ENCODE measurements at regions not wholly inside any gene's neighbourhood (a gene's known extent, or its start where the extent isn't known, plus 50 kb on each side); places are given as distances from the start of the nearest gene placed in this dataset.
"Not testable (repeated sequence)": the region's sequence is repeated elsewhere in the genome, so short reads cannot be mapped to it uniquely, and the experiment has no call there.

DNA sequence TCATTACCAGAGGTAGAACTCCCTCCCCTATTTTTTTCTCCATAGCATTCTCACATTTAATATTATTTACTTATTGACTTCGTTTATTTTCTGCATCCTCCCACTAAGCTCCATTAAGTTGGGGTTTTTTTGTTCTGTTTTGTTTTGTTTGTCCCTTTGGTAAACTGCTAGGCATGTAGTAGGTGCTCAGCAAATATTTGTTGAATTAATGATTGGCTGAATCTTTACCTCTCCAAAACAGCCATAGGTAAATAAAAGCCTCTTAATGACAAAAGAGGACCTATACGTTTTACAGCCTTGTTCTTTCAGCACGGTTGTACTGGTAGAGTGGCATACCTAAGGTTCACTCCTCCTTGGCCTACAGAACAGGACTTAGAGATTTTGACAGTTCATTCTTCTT, 52.0 kb downstream of the PRORP start:
- no peak for DNase-seq (ENCODE audit: low spot score)

GRCh38 chr14:35180179-35180578, 57.8 kb downstream of the PRORP start:
- no peak for DNase-seq (ENCODE audit: low spot score)

DNA sequence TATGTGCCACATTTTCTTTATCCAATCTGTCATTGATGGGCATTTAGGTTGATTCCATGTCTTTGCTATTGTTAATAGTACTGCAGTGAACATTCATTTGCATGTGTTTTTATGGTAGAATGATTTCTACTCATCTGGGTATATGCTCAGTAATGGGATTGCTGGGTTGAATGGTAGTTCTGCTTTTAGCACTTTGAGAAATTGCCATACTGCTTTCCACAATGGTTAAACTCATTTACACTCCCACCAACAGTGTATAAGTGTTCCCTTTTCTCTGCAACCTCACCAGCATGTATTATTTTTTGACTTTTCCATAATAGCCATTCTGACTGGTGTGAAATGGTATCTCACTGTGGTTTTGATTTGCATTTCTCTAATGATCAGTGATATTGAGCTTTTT, 62.5 kb downstream of the PRORP start:
- DNase-seq (ENCODE audit: low spot score) = not testable (repeated sequence)

DNA sequence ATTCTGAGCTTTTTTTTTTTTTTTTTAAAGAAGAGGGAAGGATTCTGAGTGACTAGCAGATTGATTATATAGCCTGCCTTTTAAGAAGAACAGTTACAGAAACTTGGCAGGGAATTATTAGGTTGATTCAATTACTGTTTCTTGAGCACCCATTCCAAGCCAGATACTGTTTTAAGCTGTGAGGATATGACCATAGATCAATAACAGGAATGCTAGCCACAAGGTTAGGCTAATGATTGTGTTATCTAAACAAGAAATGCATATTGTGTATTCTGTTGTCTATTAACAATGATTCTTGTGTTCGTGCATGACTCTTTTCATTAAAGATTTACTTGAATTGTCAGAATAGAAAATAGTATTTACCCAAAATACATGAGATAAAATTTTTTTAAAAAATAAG, 67.1 kb downstream of the PRORP start:
- DNase-seq (ENCODE audit: low spot score) = no peak

- no peak for DNase-seq (ENCODE audit: low spot score)
Measured at GRCh38 chr14:35193161-35193560, 70.8 kb downstream of the PRORP start.

- not testable (repeated sequence) for DNase-seq (ENCODE audit: low spot score)
Measured at GRCh38 chr14:35194183-35194582, 71.8 kb downstream of the PRORP start.

GRCh38 chr14:35196571-35196970, 74.2 kb downstream of the PRORP start:
- DNase-seq (ENCODE audit: low spot score) = no peak

DNA sequence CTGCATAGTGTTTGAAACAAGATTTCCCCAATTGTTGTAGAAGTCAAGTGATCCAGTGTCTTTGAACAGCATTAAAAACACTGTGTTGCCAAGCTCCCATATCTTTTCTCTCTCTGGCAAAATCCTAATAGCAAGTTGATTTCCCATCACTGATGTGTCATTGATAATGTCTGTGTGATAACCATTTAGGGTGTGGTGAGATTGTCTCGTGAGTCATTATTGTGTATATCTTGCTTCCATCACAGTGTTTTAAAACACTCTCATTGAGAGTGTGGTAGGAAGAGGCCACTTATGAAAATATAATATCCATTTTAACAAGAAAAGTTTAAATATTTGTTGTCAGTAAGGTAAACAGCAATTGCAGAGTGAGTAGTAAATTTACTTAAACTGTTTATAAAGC, 74.7 kb downstream of the PRORP start:
- DNase-seq (ENCODE audit: low spot score) = no peak

DNA sequence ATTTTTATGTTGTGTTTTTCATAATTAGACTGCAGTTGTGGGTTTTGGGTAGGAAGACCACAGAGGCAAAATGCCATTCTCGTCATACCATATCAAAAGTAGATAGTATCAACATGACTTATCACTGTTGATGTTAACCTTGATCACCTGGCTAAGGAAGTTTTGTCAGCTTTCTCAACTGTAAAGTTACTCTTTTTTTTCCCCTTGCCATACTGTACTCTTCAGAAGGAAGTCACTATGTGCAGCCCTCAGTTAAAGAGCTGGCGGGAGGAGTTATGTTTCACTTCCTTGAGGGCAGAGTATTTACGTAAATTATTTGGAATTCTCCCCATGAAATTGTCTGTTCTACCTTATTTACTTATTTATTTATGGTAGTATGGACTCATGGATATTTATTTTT, 78.7 kb downstream of the PRORP start:
- DNase-seq (ENCODE audit: low spot score) = no peak

DNA sequence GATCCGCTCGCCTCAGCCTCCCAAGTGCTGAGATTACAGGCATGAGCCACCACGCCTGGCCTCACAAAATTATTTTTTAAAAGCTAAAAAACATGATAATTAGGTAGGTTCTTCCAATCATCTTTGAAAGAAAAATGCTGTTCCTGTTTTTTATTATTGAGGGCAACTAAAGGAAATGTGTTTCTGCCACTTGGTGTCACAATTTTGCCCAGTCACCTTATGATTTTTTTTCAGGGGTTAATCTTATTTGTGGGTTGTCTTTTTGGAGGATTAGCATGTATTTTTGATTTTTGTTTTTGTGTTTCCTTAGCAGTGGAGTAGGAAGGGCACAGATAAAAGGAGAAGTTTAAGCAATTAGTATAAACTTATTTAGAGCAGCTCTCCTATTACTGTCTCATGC, 79.8 kb downstream of the PRORP start:
- no peak for DNase-seq (ENCODE audit: low spot score)

GRCh38 chr14:35205737-35206136, 83.4 kb downstream of the PRORP start:
- no peak for DNase-seq (ENCODE audit: low spot score)

DNA sequence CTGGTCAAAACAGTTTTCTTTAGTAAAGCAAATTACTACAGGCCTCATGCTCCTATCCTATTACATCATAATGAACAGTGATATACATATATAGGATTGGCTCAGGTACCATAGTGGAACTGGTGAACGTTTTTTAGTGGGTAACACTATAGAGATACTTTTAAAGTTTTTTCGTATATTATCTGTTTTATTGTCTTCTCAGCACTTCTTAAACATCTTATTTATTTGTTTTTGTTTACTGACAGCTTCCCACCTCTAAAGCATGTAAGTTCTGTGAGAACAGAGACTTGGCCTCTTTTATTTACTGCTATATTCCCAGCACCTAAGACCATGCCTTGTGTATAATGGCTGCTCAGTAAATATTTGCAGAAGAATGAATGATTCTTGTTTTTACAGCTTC, 81.1 kb upstream of the PSMA6 start:
- DNase-seq (ENCODE audit: low spot score) = no peak

DNA sequence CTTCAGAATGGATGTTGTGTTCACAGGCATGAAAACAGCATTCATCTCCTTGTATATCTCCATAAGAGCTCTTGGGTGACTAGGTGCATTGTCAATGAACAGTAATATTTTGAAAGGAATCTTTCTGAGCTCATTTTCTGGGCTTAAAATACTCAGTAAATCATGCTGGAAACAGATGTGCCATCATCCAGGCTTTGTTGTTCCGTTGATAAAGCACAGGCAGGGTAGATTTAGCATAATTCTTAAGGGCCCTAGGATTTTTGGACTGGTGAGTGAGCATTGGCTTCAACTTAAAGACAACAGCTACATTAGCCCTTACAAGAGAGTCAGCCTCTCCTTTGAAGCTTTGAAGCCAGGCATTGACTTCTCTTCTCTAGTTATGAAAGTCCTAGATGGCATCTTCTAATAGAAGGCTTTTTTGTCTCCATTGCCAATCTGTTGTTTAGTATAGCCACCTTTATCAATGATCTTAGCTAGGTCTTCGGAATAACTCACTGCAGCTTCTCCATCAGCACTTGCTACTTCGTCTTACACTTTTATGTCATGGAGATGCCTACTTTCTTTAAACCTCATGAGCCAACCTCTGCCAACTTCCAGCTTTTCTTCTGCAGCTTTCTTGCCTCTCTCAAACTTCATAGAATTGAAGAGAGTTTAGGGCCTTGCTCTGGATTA, 79.6 kb upstream of the PSMA6 start:
- no peak for DNase-seq (ENCODE audit: low spot score)

DNA sequence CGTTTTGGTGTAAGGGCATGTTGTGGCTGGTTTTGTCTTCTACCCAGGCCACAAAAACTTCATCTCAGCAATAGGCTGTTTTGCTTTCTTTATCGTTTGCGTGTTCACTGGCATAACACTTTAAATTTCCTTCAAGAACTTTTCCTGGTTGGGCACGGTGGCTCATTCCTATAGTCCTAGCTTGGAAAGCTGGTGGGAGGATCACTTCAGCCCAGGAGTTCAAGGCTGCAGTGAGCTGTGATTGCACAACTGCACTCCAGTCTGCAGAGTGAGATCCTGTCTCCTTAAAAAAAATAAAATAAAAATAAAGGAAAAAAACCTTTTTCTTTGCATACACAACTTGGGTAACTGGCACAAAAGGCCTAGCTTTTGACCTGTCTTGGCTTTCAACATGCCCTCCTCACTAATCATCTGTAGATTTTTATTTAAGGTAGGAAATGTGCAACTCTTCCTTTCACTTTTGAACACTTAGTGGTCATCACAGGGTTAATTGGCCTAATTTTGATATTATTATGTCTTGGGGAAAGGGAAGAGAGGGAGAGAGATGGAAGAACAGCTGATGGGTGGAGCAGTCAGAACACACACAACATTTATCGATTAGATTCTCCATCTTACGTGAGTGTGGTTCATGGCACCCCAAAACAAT, 78.9 kb upstream of the PSMA6 start:
- no peak for DNase-seq (ENCODE audit: low spot score)

DNA sequence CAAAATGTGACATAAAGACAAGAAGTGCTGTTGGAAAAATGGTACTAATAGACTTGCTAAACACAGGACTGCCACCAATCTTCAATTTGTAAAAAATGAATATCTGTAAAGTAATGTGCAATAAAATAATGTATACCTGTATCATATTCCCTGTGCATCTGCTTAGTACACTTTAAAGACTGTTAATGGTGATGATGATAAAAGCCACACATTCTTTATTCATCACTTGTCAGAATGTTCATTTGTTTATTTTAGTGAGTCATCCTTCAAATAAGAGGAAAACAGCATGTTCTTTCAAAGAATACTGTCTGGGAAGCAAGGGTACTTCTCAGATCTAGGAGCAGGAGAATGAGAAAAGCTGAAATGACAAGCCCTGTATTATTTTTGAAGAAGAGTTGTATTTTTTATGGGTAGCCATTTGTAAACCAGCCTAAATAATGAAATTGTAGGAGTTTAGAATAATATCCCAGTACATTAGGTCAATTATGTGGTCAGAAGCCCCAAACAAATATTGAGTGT, 78.3 kb upstream of the PSMA6 start:
- DNase-seq (ENCODE audit: low spot score) = no peak

DNA sequence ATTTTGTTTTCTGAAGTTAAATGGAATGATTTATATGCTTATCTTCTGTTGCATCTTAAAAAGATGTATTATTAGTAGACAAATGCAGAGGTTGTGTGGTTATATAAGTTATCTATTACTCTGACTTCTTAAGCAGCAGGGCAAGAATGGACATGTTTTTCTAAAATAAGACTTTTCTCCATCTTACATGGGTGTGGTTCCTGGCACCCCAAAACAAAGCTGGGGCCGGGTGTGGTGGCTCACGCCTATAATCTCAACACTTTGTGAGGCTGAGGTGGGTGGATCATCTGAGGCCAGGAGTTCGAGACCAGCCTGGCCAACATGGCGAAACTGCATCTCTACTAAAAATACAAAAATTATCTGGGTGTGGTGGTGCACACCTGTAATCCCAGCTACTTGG, 77.8 kb upstream of the PSMA6 start:
- DNase-seq (ENCODE audit: low spot score) = not testable (repeated sequence)

- peak; percentile 50 for DNase-seq (ENCODE audit: low spot score)
Measured at GRCh38 chr14:35215110-35215813, 76.9 kb upstream of the PSMA6 start.

DNA sequence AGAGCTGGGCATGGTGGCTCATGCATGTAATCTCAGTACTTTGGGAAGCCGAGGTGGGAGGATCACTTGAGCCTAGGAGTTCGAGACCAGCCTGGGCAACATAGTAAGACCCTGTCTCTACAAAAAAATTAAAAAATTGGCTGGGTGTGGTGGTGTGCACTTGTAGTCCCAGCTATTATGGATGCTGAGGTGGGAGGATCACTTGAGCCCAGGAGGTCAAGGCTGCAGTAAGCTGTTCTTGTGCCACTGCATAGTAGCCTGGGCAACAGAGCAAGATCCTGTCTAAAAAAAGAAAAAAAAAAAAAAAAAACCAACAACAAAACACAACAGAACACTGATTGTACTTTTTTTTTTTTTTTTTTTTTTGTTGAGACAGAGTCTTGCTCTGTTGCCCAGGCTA, 74.0 kb upstream of the PSMA6 start:
- DNase-seq (ENCODE audit: low spot score) = not testable (repeated sequence)

- no peak for DNase-seq (ENCODE audit: low spot score)
Measured at GRCh38 chr14:35218963-35219362, 73.2 kb upstream of the PSMA6 start.

- no peak for DNase-seq (ENCODE audit: low spot score)
Measured at GRCh38 chr14:35220027-35220676, 72.0 kb upstream of the PSMA6 start.

DNA sequence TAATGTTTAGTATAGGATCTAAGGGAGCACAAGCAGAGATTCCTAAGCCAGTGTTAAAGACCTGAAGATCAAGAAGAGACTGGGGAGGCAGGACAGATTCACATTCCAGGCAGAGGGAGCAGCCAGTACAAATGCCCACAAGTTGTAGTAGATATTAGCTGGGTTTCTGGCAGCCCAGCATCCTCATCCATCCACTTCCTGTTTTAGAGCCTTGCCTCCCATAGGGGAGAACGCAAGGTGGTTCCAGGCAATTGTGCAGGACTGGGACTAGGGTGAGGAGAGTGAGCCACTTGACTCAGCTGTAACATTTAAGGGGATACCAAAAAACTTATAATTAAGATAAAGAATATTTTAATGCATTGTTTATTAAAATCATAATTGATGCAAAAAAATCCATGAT, 71.3 kb upstream of the PSMA6 start:
- no peak for DNase-seq (ENCODE audit: low spot score)

GRCh38 chr14:35221462-35221861, 70.7 kb upstream of the PSMA6 start:
- DNase-seq (ENCODE audit: low spot score) = no peak

DNA sequence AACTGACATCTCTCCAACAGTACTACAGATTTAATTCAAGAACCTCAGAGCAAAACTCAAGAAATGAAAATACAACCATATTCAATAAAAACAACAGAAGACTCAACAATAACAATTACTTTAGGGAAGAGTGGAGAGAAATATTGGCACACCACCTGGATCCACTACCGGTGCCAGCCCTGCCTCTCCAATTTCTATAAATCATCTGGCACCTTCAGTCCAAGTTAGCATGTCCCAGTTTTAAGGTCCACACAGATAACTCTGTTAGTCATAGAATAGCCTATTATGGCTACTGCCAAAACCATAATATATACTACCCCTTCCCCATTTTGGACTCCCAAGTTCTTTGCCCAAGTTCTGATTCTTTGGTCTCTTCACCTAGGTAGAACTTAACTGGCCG, 69.9 kb upstream of the PSMA6 start:
- no peak for DNase-seq (ENCODE audit: low spot score)

All from AG20443 (cell line).